SU-DHL-6 (cell line): ENCODE measurements at regions not wholly inside any gene's neighbourhood (a gene's known extent, or its start where the extent isn't known, plus 50 kb on each side); places are given as distances from the start of the nearest gene placed in this dataset.

Experiments used
- H2AFZ ChIP-seq: fragments of 200-600 bp; sonication (generic); 2 replicates; pipeline ENCODE4 v1.6.1; 2014; ENCODE audit warnings: low read depth, mild to moderate bottlenecking, moderate library complexity, mixed read lengths, antibody characterized with exemption, low read length; ENCODE audit not compliant: severe bottlenecking
- H3F3A ChIP-seq: fragments of 200-600 bp; shearing (Covaris generic); 2 replicates; pipeline ENCODE4 v1.6.0; 2016; ENCODE audit warnings: antibody characterized with exemption, mild to moderate bottlenecking; ENCODE audit not compliant: insufficient read depth
- H3K27ac ChIP-seq: fragments of 200-600 bp; sonication (generic); 2 replicates; pipeline ENCODE4 v1.5.1; 2016; ENCODE audit warnings: low read depth, mild to moderate bottlenecking, low read length, moderate library complexity, mixed read lengths
- H3K27me3 ChIP-seq: fragments of 200-600 bp; sonication (generic), shearing (Covaris generic); 2 replicates; pipeline ENCODE4 v1.6.0; 2014; ENCODE audit warnings: mild to moderate bottlenecking, low read length
- H3K36me3 ChIP-seq: fragments of 200-600 bp; sonication (generic); 2 replicates; pipeline ENCODE4 v1.6.1; 2014; ENCODE audit warnings: mild to moderate bottlenecking, low read length, mixed read lengths
- H3K4me2 ChIP-seq: fragments of 300-600, 200-600 bp; shearing (Covaris generic), sonication (generic); 2 replicates; pipeline ENCODE4 v1.6.0; 2014; ENCODE audit warnings: low read length, low read depth, mild to moderate bottlenecking; ENCODE audit not compliant: poor library complexity, severe bottlenecking
- H3K4me3 ChIP-seq: fragments of 200-600 bp; sonication (generic); 2 replicates; pipeline ENCODE4 v1.5.1; 2014; ENCODE audit warnings: antibody characterized with exemption, low read length, mild to moderate bottlenecking, mixed read lengths; ENCODE audit not compliant: insufficient read depth, poor library complexity, severe bottlenecking
- H3K79me2 ChIP-seq: fragments of 200-600 bp; sonication (generic); 2 replicates; pipeline ENCODE4 v1.6.1; 2014; ENCODE audit warnings: mild to moderate bottlenecking, low read length, moderate library complexity; ENCODE audit not compliant: insufficient read depth
- H3K9ac ChIP-seq: fragments of 200-600 bp; sonication (generic); 2 replicates; pipeline ENCODE4 v1.7.0; 2014; ENCODE audit warnings: mild to moderate bottlenecking, low read length
- H3K9me2 ChIP-seq: fragments of 200-600 bp; sonication (generic); replicated peaks from 2 replicates; pipeline ENCODE4 v1.6.1; 2014; ENCODE audit warnings: low read length; ENCODE audit not compliant: insufficient read depth
- H3K9me3 ChIP-seq: fragments of 200-600 bp; sonication (generic); 2 replicates; pipeline ENCODE4 v1.6.1; 2014; ENCODE audit warnings: low read length, mixed read lengths; ENCODE audit not compliant: insufficient read depth
- H4K20me1 ChIP-seq: fragments of 200-600 bp; sonication (generic); 2 replicates; pipeline ENCODE4 v1.6.1; 2014; ENCODE audit warnings: low read depth, mild to moderate bottlenecking, antibody characterized with exemption, low read length, moderate library complexity, mixed read lengths
- CTCF ChIP-seq: fragments of 200-600 bp; sonication (generic); IDR thresholded peaks from one replicate; pipeline ENCODE4 v1.5.1; 2017; ENCODE audit warnings: antibody characterized with exemption, mild to moderate bottlenecking, low read length, moderate library complexity; ENCODE audit not compliant: insufficient read depth, poor library complexity, severe bottlenecking
- EZH2phosphoT487 ChIP-seq: fragments of 200-600 bp; sonication (generic), shearing (Covaris generic); conservative IDR thresholded peaks from 2 replicates; pipeline ENCODE4 v1.6.1; 2018; ENCODE audit warnings: mild to moderate bottlenecking, antibody characterized with exemption, low read length, moderate library complexity, mixed read lengths

DNA sequence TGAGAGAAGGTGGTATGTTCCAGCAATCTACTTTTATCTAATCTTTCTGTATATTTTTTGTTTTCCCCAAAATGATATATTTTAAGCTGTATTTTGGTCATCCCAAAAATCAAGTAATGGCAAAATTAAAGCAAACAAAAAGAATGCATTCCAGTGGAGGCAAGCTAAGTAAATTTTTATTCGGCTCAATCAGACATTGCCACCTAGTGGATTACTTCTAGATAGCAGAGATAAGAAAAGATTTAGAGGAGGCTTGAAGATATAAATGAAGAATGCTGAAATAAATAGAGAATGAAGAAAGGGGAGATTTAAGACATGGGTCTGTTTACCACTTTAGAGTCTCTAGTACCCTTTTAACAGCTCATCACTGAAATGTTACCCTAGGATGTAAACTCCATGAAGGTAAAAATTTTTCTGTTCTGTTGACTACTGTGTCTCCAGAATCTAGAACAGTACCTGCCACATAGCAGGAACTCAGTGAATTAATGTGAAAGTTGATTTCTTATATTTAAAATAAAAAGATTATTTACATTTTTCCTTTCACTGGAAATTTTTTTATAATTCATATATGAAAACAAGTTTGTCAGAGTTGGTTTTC, 110.9 kb upstream of the ANK2 start:
- no peaks in the 10 kb centered on the region for H3K36me3 ChIP-seq
- H3F3A ChIP-seq: no peaks in the 10 kb centered on the region
- peak; percentile 37 for TF ChIP-seq CTCF
- TF ChIP-seq EZH2phosphoT487: no peak
- H3K4me2 ChIP-seq: no peak overlapping the region
- H3K9me2 ChIP-seq: no peaks in the 10 kb centered on the region
- no peak overlapping the region for H2AFZ ChIP-seq
- no peak overlapping the region for H3K9ac ChIP-seq
- H3K27ac ChIP-seq: no peak overlapping the region
- H3K4me3 ChIP-seq: no peak overlapping the region
- H3K9me3 ChIP-seq: no peaks in the 10 kb centered on the region
- H3K79me2 ChIP-seq: no peaks in the 10 kb centered on the region
- H3K27me3 ChIP-seq: no peaks in the 10 kb centered on the region
- H4K20me1 ChIP-seq: no peaks in the 10 kb centered on the region

DNA sequence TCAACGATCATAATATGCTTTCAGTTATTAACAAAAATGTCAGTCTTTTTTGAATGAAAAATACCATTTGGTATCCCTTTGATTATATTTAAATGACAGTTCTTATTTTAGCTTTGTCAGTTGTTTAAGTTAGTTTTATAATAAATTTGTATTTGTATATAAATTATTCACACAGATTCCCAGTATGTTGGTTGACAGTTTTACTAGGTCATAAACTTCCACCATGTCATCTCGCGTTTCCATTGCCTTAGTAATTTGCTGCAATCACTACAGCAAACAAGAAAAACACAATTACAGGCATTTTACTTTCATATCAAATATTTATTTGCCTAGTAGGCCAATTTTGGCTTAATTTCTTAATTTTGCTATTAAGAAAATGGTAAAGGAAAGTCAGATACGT, 109.6 kb upstream of the ANK2 start:
- TF ChIP-seq CTCF: no peak
- no peak for TF ChIP-seq EZH2phosphoT487
- Histone ChIP-seq H3F3A (no peaks in the 10 kb centered on the region), H2AFZ (no peak overlapping the region), H3K36me3 (no peaks in the 10 kb centered on the region), H3K9ac (no peak overlapping the region), H3K4me3 (no peak overlapping the region), H3K4me2 (no peak overlapping the region), H3K27me3 (no peaks in the 10 kb centered on the region), H3K79me2 (no peaks in the 10 kb centered on the region), H3K9me2 (no peaks in the 10 kb centered on the region), H3K9me3 (no peaks in the 10 kb centered on the region), H4K20me1 (no peaks in the 10 kb centered on the region), H3K27ac (no peak overlapping the region)

DNA sequence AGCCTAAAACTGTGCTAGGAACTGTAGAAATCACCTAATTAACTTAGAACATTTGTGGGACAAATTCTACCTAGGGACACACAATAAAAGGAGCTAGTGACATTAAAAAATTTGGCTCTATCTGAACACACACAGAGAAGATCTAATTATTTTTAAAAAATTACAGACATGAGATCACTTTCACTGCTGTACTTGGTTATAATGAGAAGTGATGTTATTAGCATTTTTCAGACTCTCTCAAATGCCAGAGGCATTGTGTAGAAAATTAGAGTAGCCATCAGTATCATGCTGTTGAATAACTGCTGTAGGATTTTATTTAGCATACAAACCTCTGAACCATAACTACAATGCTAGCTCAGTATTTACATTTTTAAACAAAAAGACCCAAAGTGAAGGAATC, 109.1 kb upstream of the ANK2 start:
- Histone ChIP-seq H3K9me3 (no peaks in the 10 kb centered on the region), H3K36me3 (no peaks in the 10 kb centered on the region), H3K9ac (no peak overlapping the region), H3K4me2 (no peak overlapping the region), H3K4me3 (no peak overlapping the region), H3K9me2 (no peaks in the 10 kb centered on the region), H4K20me1 (no peaks in the 10 kb centered on the region), H3F3A (no peaks in the 10 kb centered on the region), H3K79me2 (no peaks in the 10 kb centered on the region), H3K27ac (no peak overlapping the region), H2AFZ (no peak overlapping the region), H3K27me3 (no peaks in the 10 kb centered on the region)
- TF ChIP-seq EZH2phosphoT487: no peak
- no peak for TF ChIP-seq CTCF
